GM12878 (cell line): ENCODE measurements at regions not wholly inside any gene's neighbourhood (a gene's known extent, or its start where the extent isn't known, plus 50 kb on each side); places are given as distances from the start of the nearest gene placed in this dataset.

ENCODE experiments used
- ATAC-seq: fragments of 200-7000 bp; cut with Tn5 transposase; 3 replicates; pipeline ENCODE4 v1.9.1; 2020; ENCODE audit warnings: mild to moderate bottlenecking, moderate library complexity
- BruUV-seq: library from RNA; stranded (reverse); fragments of 400-500 nt; replicated peaks from 2 replicates; lab custom pipeline; 2021; lab: Mats Ljungman, UMichigan
- CTCF ChIA-PET: fragments of 300-600 bp; sonication (Branson Sonifier 250); formaldehyde crosslinking; extraction: SDS; loops from one replicate; lab custom pipeline; 2021; ENCODE audit warnings: inconsistent platforms; lab: Yijun Ruan, JAX
- POLR2A ChIA-PET: fragments of 350-600 bp; formaldehyde crosslinking; extraction: SDS; loops from one replicate; lab custom pipeline; 2021; ENCODE audit warnings: inconsistent platforms; lab: Charles Lee
- RAD21 ChIA-PET: fragments of 300-600 bp; sonication (Branson Sonifier 250); formaldehyde crosslinking; loops from one replicate; lab custom pipeline; 2023; ENCODE audit warnings: antibody characterized with exemption; ENCODE audit not compliant: unreplicated experiment; lab: Charles Lee
- SMC1A ChIA-PET: fragments of 300-600 bp; sonication (Branson Sonifier 250); formaldehyde crosslinking; loops from one replicate; lab custom pipeline; 2023; ENCODE audit not compliant: unreplicated experiment, uncharacterized antibody; lab: Charles Lee
- DNase-seq: peaks from one replicate; pipeline ENCODE4 v3.0.0-alpha.2; 2011; ENCODE audit warnings: low read depth, low spot score
- FAIRE-seq: peaks from 3 replicates; lab custom pipeline; 2011; peaks lifted over from hg19 to GRCh38; lab: Jason Lieb, UNC
- H2AFZ ChIP-seq: 2 replicates; pipeline ENCODE4 v1.6.0; 2011; ENCODE audit warnings: low read depth, low read length, control low read depth; ENCODE audit not compliant: control insufficient read depth
- H3K27ac ChIP-seq: 2 replicates; pipeline ENCODE4 v1.5.1; 2011; ENCODE audit warnings: control low read depth; ENCODE audit not compliant: control insufficient read depth, insufficient read depth
- H3K27me3 ChIP-seq, 2 experiments: replicated peaks in 1 of 2; 2 replicates each; pipeline versions ENCODE4 v1.6.0 to v1.6.1; 2011; ENCODE audit warnings: low read length in 1 of 2; ENCODE audit not compliant: control insufficient read depth in 2 of 2, insufficient read depth in 2 of 2
- H3K36me3 ChIP-seq, 2 experiments: 2 replicates each; pipeline ENCODE4 v1.5.1; 2011; ENCODE audit warnings: low read length in 1 of 2; ENCODE audit not compliant: control insufficient read depth in 2 of 2, insufficient read depth in 2 of 2
- H3K4me1 ChIP-seq: 2 replicates; pipeline ENCODE4 v1.6.1; 2011; ENCODE audit warnings: mild to moderate bottlenecking, low read length, moderate library complexity, mixed read lengths; ENCODE audit not compliant: control insufficient read depth, insufficient read depth
- H3K4me2 ChIP-seq: 2 replicates; pipeline ENCODE4 v1.6.0; 2011; ENCODE audit warnings: control low read depth; ENCODE audit not compliant: control insufficient read depth, insufficient read depth
- H3K4me3 ChIP-seq: fragments of 200-600 bp; sonication (generic); 2 replicates; pipeline ENCODE4 v1.5.1; 2016
- H3K79me2 ChIP-seq: 2 replicates; pipeline ENCODE4 v1.6.0; 2011; ENCODE audit warnings: low read length; ENCODE audit not compliant: control insufficient read depth, insufficient read depth
- H3K9ac ChIP-seq: 2 replicates; pipeline ENCODE4 v1.8.0; 2011; ENCODE audit warnings: low read length, control low read depth, mixed read lengths; ENCODE audit not compliant: control insufficient read depth, insufficient read depth
- H3K9me3 ChIP-seq: replicated peaks from 3 replicates; pipeline ENCODE4 v1.5.1; 2011; ENCODE audit warnings: mild to moderate bottlenecking, low read length; ENCODE audit not compliant: control insufficient read depth, insufficient read depth
- H4K20me1 ChIP-seq: 2 replicates; pipeline ENCODE4 v1.6.0; 2011; ENCODE audit not compliant: control insufficient read depth, insufficient read depth
- CHD4 ChIP-seq: fragments of 200-600 bp; sonication (generic); IDR thresholded peaks from 2 replicates; pipeline ENCODE4 v1.6.1; 2016; ENCODE audit warnings: mild to moderate bottlenecking
- CREM ChIP-seq: IDR thresholded peaks from 2 replicates; pipeline ENCODE4 v1.6.1; 2014; ENCODE audit warnings: antibody characterized with exemption, low read depth
- HDGF ChIP-seq: fragments of 450-650 bp; IDR thresholded peaks from 2 replicates; pipeline ENCODE4 v1.6.1; 2016; ENCODE audit warnings: antibody characterized with exemption
- IKZF1 ChIP-seq: fragments of 450-650 bp; conservative IDR thresholded peaks from 2 replicates; pipeline ENCODE4 v1.6.1; 2017; ENCODE audit warnings: antibody characterized with exemption, mild to moderate bottlenecking
- MYB ChIP-seq: fragments of 150-350 bp; IDR thresholded peaks from 2 replicates; pipeline ENCODE4 v1.6.1; 2014; ENCODE audit warnings: mild to moderate bottlenecking, low read depth, low read length, borderline replicate concordance
- POLR2A ChIP-seq: IDR thresholded peaks from 2 replicates; pipeline ENCODE4 v1.6.1; 2011; ENCODE audit warnings: low read depth, mild to moderate bottlenecking, low read length
- RBBP5 ChIP-seq: fragments of 200-600 bp; sonication (generic); conservative IDR thresholded peaks from 2 replicates; pipeline ENCODE4 v1.6.1; 2016
- SMAD5 ChIP-seq: IDR thresholded peaks from 2 replicates; pipeline ENCODE4 v1.6.1; 2016; ENCODE audit warnings: antibody characterized with exemption, low read depth
- SMARCA5 ChIP-seq: fragments of 450-650 bp; IDR thresholded peaks from 2 replicates; pipeline ENCODE4 v1.6.1; 2017; ENCODE audit warnings: mild to moderate bottlenecking
- ZNF217 ChIP-seq: fragments of 450-650 bp; IDR thresholded peaks from 2 replicates; pipeline ENCODE4 v1.6.1; 2017; ENCODE audit warnings: antibody characterized with exemption, mild to moderate bottlenecking
- ZNF384 ChIP-seq: IDR thresholded peaks from 2 replicates; pipeline ENCODE4 v1.6.1; 2012; ENCODE audit warnings: low read depth, mild to moderate bottlenecking, low read length, improper control_type of control experiment, borderline replicate concordance
- ZSCAN29 ChIP-seq: fragments of 450-650 bp; IDR thresholded peaks from 2 replicates; pipeline ENCODE4 v1.6.1; 2017; ENCODE audit warnings: mild to moderate bottlenecking, moderate library complexity
- WGBS: methylation state at CpG from one replicate; pipeline ENCODE4 v1.1.6; 2016; ENCODE audit warnings: low lambda C conversion rate; ENCODE audit not compliant: insufficient replicate concordance, insufficient coverage; ENCODE audit errors: missing lambda C conversion rate; 5-methylcytosine and 5-hydroxymethylcytosine counted together
- in situ Hi-C: fragments of 300-500 bp; cut with MboI; formaldehyde crosslinking; loops from 9 replicates; pipeline ENCODE4 v1.14.3; 2018; ENCODE audit warnings: mixed read lengths
- intact Hi-C: fragments of 100-400 bp; cut with micrococcal nuclease; formaldehyde crosslinking; loops from one replicate; pipeline ENCODE4 v1.14.2; 2022; ENCODE audit not compliant: unreplicated experiment
- TF ChIP-seq, protein P1 (sequence below): fragments of 450-650 bp; formaldehyde crosslinking; IDR thresholded peaks from 2 replicates; pipeline ENCODE4 v1.4.0; 2020; ENCODE audit warnings: mild to moderate bottlenecking, moderate library complexity
- TF ChIP-seq, protein P2 (sequence below): fragments of 150-350 bp; IDR thresholded peaks from 2 replicates; pipeline ENCODE4 v1.6.1; 2014; ENCODE audit warnings: mild to moderate bottlenecking, low read depth, low read length
- TF ChIP-seq, protein P3 (sequence below): fragments of 450-650 bp; IDR thresholded peaks from 2 replicates; pipeline ENCODE4 v1.6.1; 2018; ENCODE audit warnings: mild to moderate bottlenecking, low read depth, moderate library complexity; ENCODE audit not compliant: partially characterized antibody

DNA sequence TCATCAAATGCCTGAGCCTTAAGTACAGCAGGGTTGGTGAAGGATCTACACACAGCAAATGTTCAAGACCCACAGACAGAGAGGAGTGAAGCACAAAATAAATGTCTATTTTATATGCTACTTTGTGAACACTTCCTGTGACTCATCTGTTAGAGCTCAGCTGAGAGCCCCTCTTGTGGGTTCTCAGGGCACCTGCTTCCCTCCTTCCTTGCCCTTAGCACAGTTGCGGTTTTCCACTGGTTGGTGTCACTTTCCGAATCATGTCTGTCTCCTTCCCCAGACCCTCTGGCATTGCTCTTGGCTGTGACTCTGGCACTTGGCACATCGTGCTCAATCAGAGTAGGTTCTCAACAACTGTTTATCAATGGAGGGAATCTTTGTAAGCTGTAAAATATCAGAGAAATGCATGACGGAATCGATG lies 128.5 kb upstream of the STC2 start (continued):
- no peak for TF ChIP-seq SMAD5
- TF ChIP-seq CHD4: no peak
- no peak for TF ChIP-seq HDGF

DNA sequence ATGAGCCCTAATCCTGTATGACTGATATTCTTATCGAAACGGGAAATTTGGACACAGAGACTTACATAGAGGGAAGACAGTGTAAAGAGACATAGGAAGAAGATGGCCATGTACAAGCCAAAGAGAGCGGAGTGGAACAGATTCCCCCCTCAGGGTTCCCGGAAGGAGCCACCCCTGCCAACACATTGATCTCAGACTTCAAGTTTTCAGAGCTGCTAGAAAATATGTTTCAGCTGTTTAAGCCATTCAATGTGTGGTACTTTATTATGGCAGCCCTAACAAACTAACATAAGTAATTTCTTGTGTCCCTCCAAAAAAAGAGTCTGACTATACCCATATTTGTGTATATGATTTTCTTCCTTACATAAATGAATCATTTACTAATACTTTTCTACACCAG lies 128.0 kb upstream of the STC2 start:
- DNase-seq (no peak), ATAC-seq (no peak), FAIRE-seq (no peak)
- intact Hi-C loops: no loop called here
- Histone ChIP-seq H2AFZ (no peak overlapping the region), H3K9ac (no peak overlapping the region), H3K36me3 (no peaks in the 10 kb centered on the region), H3K27ac (no peak overlapping the region), H3K4me2 (no peak overlapping the region), H4K20me1 (no peaks in the 10 kb centered on the region), H3K4me1 (no peaks in the 10 kb centered on the region), H3K27me3 (no peaks in the 10 kb centered on the region; a peak in 1 of 4 replicates), H3K4me3 (no peak overlapping the region), H3K9me3 (no peaks in the 10 kb centered on the region), H3K79me2 (no peaks in the 10 kb centered on the region)
- no TSS peak for BruUV-seq
- 75% methylated on average over 4 of the region's 4 CpGs for WGBS
- in situ Hi-C loops: no loop called here
- POLR2A ChIA-PET: no interaction called here
- SMC1A ChIA-PET: no interaction called here
- CTCF ChIA-PET: no interaction called here
- RAD21 ChIA-PET: no interaction called here
- TF ChIP-seq ZNF384 (no peak), MYB (no peak), RBBP5 (no peak), ZNF217 (no peak), ZSCAN29 (no peak), POLR2A (no peak), IKZF1 (no peak), SMARCA5 (no peak), CREM (no peak)
- TF ChIP-seq, protein P1, sequence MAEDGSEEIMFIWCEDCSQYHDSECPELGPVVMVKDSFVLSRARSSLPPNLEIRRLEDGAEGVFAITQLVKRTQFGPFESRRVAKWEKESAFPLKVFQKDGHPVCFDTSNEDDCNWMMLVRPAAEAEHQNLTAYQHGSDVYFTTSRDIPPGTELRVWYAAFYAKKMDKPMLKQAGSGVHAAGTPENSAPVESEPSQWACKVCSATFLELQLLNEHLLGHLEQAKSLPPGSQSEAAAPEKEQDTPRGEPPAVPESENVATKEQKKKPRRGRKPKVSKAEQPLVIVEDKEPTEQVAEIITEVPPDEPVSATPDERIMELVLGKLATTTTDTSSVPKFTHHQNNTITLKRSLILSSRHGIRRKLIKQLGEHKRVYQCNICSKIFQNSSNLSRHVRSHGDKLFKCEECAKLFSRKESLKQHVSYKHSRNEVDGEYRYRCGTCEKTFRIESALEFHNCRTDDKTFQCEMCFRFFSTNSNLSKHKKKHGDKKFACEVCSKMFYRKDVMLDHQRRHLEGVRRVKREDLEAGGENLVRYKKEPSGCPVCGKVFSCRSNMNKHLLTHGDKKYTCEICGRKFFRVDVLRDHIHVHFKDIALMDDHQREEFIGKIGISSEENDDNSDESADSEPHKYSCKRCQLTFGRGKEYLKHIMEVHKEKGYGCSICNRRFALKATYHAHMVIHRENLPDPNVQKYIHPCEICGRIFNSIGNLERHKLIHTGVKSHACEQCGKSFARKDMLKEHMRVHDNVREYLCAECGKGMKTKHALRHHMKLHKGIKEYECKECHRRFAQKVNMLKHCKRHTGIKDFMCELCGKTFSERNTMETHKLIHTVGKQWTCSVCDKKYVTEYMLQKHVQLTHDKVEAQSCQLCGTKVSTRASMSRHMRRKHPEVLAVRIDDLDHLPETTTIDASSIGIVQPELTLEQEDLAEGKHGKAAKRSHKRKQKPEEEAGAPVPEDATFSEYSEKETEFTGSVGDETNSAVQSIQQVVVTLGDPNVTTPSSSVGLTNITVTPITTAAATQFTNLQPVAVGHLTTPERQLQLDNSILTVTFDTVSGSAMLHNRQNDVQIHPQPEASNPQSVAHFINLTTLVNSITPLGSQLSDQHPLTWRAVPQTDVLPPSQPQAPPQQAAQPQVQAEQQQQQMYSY (CRISPR knock-in tag): no peak
- TF ChIP-seq, protein P2, sequence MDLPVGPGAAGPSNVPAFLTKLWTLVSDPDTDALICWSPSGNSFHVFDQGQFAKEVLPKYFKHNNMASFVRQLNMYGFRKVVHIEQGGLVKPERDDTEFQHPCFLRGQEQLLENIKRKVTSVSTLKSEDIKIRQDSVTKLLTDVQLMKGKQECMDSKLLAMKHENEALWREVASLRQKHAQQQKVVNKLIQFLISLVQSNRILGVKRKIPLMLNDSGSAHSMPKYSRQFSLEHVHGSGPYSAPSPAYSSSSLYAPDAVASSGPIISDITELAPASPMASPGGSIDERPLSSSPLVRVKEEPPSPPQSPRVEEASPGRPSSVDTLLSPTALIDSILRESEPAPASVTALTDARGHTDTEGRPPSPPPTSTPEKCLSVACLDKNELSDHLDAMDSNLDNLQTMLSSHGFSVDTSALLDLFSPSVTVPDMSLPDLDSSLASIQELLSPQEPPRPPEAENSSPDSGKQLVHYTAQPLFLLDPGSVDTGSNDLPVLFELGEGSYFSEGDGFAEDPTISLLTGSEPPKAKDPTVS: no peak
- TF ChIP-seq, protein P3, sequence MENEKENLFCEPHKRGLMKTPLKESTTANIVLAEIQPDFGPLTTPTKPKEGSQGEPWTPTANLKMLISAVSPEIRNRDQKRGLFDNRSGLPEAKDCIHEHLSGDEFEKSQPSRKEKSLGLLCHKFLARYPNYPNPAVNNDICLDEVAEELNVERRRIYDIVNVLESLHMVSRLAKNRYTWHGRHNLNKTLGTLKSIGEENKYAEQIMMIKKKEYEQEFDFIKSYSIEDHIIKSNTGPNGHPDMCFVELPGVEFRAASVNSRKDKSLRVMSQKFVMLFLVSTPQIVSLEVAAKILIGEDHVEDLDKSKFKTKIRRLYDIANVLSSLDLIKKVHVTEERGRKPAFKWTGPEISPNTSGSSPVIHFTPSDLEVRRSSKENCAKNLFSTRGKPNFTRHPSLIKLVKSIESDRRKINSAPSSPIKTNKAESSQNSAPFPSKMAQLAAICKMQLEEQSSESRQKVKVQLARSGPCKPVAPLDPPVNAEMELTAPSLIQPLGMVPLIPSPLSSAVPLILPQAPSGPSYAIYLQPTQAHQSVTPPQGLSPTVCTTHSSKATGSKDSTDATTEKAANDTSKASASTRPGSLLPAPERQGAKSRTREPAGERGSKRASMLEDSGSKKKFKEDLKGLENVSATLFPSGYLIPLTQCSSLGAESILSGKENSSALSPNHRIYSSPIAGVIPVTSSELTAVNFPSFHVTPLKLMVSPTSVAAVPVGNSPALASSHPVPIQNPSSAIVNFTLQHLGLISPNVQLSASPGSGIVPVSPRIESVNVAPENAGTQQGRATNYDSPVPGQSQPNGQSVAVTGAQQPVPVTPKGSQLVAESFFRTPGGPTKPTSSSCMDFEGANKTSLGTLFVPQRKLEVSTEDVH: no peak
